Vagina (tissue), 2 donors: ENCODE measurements at regions not wholly inside any gene's neighbourhood (a gene's known extent, or its start where the extent isn't known, plus 50 kb on each side); places are given as distances from the start of the nearest gene placed in this dataset.

Experiments used
- CTCF ChIP-seq, 3 experiments: fragments of 450-650 bp in 2 of 3; fragments of 200-600 bp in 1 of 3; sonication (generic) in 1 of 3; IDR thresholded peaks; one replicate each; pipeline ENCODE4 v1.5.1; 2017 to 2019; ENCODE audit warnings: antibody characterized with exemption in 3 of 3, mild to moderate bottlenecking in 2 of 3, moderate library complexity in 2 of 3
- POLR2A ChIP-seq, 2 donors: fragments of 450-650 bp; IDR thresholded peaks; one replicate each; pipeline ENCODE4 v1.6.1; 2017; ENCODE audit warnings: antibody characterized with exemption in 2 of 2, mild to moderate bottlenecking in 2 of 2, moderate library complexity in 2 of 2
- POLR2AphosphoS5 ChIP-seq, 2 donors: sonication (generic); formaldehyde crosslinking; IDR thresholded peaks; one replicate each; pipeline ENCODE4 v1.9.0; 2017; ENCODE audit warnings: antibody characterized with exemption in 2 of 2, mild to moderate bottlenecking in 2 of 2, low read depth in 1 of 2; ENCODE audit not compliant: insufficient read depth in 1 of 2

DNA sequence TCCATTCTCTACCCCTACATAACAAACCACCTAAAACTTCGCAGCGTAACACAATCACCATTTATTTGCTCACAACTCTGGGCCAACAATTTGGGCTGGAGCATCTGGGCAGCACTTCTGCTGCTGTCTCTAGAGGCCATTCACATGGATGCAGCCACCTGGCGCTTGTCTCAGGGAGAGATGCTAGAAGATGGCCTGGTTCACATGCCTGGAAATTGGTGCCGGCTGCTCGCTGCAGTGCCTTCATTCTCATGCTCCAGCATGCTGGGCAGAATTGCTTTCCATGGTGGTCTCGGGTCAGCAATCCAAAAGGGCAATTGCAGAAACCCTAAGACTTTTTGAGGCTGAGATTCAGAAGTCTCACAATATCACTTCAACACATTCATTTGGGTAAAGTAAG is 157.4 kb downstream of the SUCLG1 start:
- TF ChIP-seq CTCF (IDR thresholded peaks at IDR 0.05) (no peak), POLR2A (IDR thresholded peaks at IDR 0.05) (no peak), POLR2AphosphoS5 (IDR thresholded peaks at IDR 0.05; ENCODE audit: insufficient read depth in 1 of 2, low read depth in 1 of 2) (no peak)
